HG02763 (cell line): ENCODE measurements at regions not wholly inside any gene's neighbourhood (a gene's known extent, or its start where the extent isn't known, plus 50 kb on each side); places are given as distances from the start of the nearest gene placed in this dataset.

ENCODE experiments used
- ATAC-seq: cut with Tn5 transposase; IDR thresholded peaks from one replicate; pipeline ENCODE4 v1.9.1; 2021; ENCODE audit warnings: mild to moderate bottlenecking, moderate library complexity; ENCODE audit not compliant: unreplicated experiment

- no peak for ATAC-seq
Measured at GRCh38 chr5:2460098-2460497, 291.4 kb downstream of the IRX2 start.

- ATAC-seq = no peak
Measured at GRCh38 chr5:2459251-2459650, 292.2 kb downstream of the IRX2 start.

GRCh38 chr5:2455878-2456277, 295.6 kb downstream of the IRX2 start:
- ATAC-seq = no peak

- no peak for ATAC-seq
Measured at GRCh38 chr5:2454876-2455275, 296.6 kb downstream of the IRX2 start.

GRCh38 chr5:2453781-2454180, 297.7 kb downstream of the IRX2 start:
- ATAC-seq = no peak

GRCh38 chr5:2451100-2451499, 300.4 kb downstream of the IRX2 start:
- ATAC-seq = no peak

GRCh38 chr5:2442496-2443354, 308.8 kb downstream of the IRX2 start:
- ATAC-seq = no peak

GRCh38 chr5:2441495-2442180, 309.8 kb downstream of the IRX2 start:
- ATAC-seq = no peak

GRCh38 chr5:2439608-2440007, 311.9 kb downstream of the IRX2 start:
- ATAC-seq = no peak

- ATAC-seq = no peak
Measured at GRCh38 chr5:2433086-2433485, 318.4 kb downstream of the IRX2 start.

GRCh38 chr5:2432076-2432920, 319.2 kb downstream of the IRX2 start:
- no peak for ATAC-seq

GRCh38 chr5:2430606-2431005, 320.9 kb downstream of the IRX2 start:
- no peak for ATAC-seq

- no peak for ATAC-seq
Measured at GRCh38 chr5:2427983-2428382, 323.5 kb downstream of the IRX2 start.

GRCh38 chr5:2423634-2424033, 327.8 kb downstream of the IRX2 start:
- no peak for ATAC-seq

GRCh38 chr5:2417301-2417700, 334.2 kb downstream of the IRX2 start:
- ATAC-seq = no peak

- ATAC-seq = no peak
Measured at GRCh38 chr5:2415678-2416077, 335.8 kb downstream of the IRX2 start.

- ATAC-seq = no peak
Measured at GRCh38 chr5:2410451-2410850, 341.0 kb downstream of the IRX2 start.

GRCh38 chr5:2403296-2403695, 348.2 kb downstream of the IRX2 start:
- no peak for ATAC-seq

GRCh38 chr5:2399804-2400203, 351.7 kb downstream of the IRX2 start:
- no peak for ATAC-seq

- ATAC-seq = no peak
Measured at GRCh38 chr5:2399096-2399495, 352.4 kb downstream of the IRX2 start.

- no peak for ATAC-seq
Measured at GRCh38 chr5:2393556-2393955, 357.9 kb downstream of the IRX2 start.
